Tibial nerve (tissue), 4 donors: ENCODE measurements at regions not wholly inside any gene's neighbourhood (a gene's known extent, or its start where the extent isn't known, plus 50 kb on each side); places are given as distances from the start of the nearest gene placed in this dataset.

Experiments used
- CTCF ChIP-seq, 5 experiments: fragments of 200-600 bp in 3 of 5; fragments of 450-650 bp in 2 of 5; sonication (generic) in 3 of 5; IDR thresholded peaks; one replicate each; pipeline ENCODE4 v1.5.1; 2016 to 2019; ENCODE audit warnings: antibody characterized with exemption in 5 of 5, mild to moderate bottlenecking in 3 of 5, moderate library complexity in 2 of 5
- EP300 ChIP-seq, 2 donors: sonication (generic); formaldehyde crosslinking; IDR thresholded peaks; one replicate each; pipeline ENCODE4 v1.6.1; 2017; ENCODE audit warnings: antibody characterized with exemption in 2 of 2, mild to moderate bottlenecking in 1 of 2
- POLR2A ChIP-seq, 2 donors: fragments of 450-650 bp; IDR thresholded peaks; one replicate each; pipeline ENCODE4 v1.6.1; 2017; ENCODE audit warnings: antibody characterized with exemption in 2 of 2, mild to moderate bottlenecking in 2 of 2, moderate library complexity in 2 of 2

GRCh38 chr6:62942000-62942399 is 269.3 kb upstream of the FKBP1C start:
- TF ChIP-seq CTCF (IDR thresholded peaks at IDR 0.05) (no peak), EP300 (IDR thresholded peaks at IDR 0.05) (no peak), POLR2A (IDR thresholded peaks at IDR 0.05) (no peak)
